ENCODE measurements at regions not wholly inside any gene's neighbourhood (a gene's known extent, or its start where the extent isn't known, plus 50 kb on each side); places are given as distances from the start of the nearest gene placed in this dataset.
"Not testable (repeated sequence)": the region's sequence is repeated elsewhere in the genome, so short reads cannot be mapped to it uniquely, and the experiment has no call there.

- no peak for DNase-seq
Observed at GRCh38 chr14:43369710-43370564, 1137.1 kb downstream of the FSCB start.

DNA sequence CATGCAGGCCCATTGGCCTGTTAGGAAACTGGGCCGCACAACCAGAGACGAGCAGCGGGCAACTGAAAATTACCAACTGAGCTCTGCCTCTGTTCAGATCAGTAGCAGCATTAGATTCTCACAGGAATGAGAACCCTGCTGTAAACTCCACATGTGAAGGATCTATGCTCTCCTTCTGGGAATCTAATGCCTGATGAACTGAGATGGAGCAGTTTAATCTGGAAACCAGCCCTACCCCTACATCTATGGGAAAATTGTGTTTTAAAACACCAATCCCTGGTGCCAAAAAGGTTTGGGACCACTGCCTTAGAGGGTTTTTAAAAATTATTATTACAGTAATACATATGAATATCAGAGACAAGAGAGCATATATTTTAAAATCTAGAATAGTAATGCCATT lies 1144.5 kb downstream of the FSCB start:
- no peak for DNase-seq

GRCh38 chr14:43361751-43362150 lies 1145.3 kb downstream of the FSCB start:
- DNase-seq: no peak

- no peak for DNase-seq
Observed at GRCh38 chr14:43360239-43360638, 1146.8 kb downstream of the FSCB start.

DNA sequence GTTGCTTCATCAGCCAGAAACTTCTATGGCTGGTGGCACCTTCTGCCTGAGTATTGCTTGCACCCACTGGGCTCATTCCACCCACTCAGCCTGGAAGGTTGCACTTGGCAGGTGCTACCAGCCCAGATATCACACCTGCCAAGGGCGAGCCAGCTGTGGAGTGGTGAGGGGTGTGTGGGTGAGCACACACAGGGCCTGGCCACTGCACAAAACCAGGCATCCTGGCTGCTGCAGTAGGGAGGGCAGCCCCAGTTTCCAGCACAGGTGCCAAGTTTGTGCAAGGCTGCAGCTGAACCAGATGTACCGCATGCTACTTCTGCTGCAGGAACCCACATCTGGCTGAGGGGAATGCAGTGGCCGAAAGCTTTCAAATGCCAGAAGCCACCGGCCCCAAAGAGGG lies 1147.8 kb downstream of the FSCB start:
- no peak for DNase-seq

- no peak for DNase-seq
Observed at GRCh38 chr14:43356979-43357545, 1150.0 kb downstream of the FSCB start.

GRCh38 chr14:43356382-43356781 lies 1150.7 kb downstream of the FSCB start:
- no peak for DNase-seq

DNA sequence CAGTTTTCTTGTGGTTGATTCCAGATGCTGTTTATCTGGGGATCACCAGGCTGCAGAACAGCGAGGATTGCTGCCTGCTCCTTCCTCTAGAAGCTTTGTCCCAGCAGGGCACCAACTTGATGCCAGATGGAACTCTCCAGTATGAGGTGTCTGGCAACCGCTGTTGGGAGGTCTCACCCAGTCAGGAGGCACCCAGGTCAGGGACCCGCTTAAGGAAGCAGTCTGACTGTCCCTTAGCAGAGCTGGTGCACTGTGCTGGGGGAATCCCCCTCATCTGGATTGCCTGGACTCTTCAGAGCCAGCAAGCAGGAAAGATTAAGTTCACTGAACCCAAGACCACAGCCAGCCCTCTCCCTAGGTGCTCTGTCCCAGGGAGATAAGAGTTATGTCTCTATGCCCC lies 1165.2 kb downstream of the FSCB start:
- no peak for DNase-seq

DNA sequence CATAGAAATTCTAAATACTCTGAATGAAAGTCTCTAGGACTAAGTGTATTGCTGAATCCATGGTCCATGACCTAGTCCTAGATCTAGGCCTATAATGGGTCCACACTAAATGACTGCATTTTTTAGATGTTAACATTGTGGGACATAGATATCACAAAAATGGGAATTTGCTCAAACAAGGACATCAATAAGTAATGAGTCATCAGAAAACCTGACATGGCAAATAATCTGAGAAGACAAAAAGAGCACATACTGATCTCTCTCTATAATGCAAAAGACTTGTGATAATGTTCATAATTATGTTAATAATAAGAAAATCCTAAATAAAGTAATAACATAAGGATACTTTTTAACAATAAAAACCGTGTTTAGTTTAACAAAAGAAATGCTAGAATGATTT lies 1168.4 kb downstream of the FSCB start:
- DNase-seq: no peak

- no peak for DNase-seq
Observed at GRCh38 chr14:43336351-43336750, 1170.7 kb downstream of the FSCB start.

- DNase-seq: not testable (repeated sequence)
Observed at GRCh38 chr14:43326501-43327407, 1180.3 kb downstream of the FSCB start.

- DNase-seq: no peak
Observed at GRCh38 chr14:43316427-43316826, 1190.7 kb downstream of the FSCB start.

DNA sequence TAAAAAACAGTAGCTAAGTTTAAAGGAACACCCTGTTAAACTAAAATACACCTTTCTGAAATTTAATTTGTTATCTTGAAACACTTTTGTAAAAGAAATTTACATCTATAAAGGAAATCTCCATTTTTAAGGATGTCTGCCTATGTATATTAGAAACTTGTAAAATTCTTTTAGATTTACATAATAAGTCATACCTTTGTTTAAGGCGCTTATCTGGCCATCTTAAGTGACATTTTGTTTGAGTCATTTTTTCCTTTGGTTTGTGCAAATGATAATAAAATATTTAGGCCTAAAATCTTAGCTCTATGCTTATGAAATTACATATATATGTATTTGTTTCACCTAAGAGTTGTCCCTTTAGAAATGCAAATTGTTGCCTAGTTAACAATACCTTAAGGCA lies 1193.4 kb downstream of the FSCB start:
- no peak for DNase-seq

DNA sequence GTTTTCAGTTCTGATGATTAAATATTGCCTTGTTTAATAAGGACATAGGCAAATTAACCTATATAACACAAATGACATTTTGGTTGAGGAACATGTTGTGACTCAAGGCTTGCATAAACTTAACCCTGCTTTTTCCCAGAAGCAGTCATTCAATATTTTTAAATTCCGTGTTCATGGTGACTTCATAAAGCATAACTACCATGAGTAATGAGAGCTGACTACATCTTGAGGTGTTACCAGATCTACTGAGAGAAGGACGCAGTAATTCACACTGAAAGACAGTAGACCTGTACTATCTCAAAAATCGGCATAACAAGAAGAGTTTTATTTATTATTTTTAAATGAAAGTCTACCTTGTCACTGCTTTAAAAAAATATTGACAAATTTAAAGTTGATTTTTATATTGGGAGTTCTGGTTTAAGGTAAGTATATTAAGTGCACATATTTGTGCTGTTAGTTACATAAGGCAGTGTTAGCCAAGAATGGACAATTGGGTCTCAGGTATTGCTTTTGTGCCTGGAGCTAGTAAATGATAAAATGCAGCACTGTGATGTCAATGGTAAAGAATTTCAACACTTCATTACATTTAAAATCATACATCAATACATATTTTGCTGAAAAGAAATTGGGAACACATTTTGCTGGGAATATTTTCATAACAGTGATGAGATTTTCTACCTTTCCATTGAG lies 1198.5 kb downstream of the FSCB start:
- DNase-seq: no peak

DNA sequence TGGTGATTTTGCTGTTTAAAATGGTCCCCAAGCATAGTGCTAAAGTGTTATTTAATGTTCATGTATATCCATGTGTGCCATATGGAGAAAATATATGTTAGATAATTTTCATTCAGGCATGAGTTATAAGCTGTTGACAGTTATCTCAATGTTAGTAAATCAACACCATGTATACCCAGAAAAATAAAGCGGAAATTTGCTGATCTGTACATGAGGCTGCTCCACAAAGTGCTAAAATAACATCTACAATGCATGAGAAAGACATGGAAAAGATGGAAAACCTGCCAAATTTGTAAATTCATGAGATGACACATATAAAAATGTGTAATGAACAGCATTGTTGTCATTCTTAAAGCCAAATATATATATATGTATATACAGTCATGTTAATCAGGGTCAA lies 1199.2 kb downstream of the FSCB start:
- DNase-seq: no peak

DNA sequence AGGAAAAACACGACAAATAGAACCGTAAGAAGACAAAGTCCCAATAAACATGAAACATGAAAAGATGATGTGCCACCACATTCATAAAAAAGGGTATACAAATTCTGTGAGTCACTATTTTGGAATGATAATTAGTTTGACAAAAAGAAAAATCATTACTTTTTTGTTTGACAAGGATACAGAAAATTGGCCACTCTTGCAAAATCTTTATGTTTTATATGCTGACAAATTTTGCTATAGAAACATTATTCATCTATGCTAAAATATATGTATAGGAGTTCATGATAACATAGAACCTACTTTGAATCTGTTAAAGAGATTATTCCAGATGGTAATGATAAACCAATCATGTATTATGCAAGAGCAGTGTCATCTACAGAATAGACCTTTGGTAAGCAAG lies 1201.0 kb downstream of the FSCB start:
- DNase-seq: no peak

GRCh38 chr14:43297794-43298193 lies 1209.3 kb downstream of the FSCB start:
- DNase-seq: no peak

DNA sequence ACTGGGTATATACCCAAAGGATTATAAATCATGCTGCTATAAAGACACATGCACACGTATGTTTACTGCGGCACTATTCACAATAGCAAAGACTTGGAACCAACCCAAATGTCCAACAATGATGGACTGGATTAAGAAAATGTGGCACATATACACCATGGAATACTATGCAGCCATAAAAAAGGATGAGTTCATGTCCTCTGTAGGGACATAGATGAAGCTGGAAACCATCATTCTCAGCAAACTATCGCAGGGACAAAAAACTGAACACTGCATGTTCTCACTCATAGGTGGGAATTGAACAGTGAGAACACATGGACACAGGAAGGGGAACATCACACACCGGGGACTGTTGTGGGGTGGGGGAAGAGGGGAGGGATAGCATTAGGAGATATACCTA lies 1211.0 kb downstream of the FSCB start:
- not testable (repeated sequence) for DNase-seq

DNA sequence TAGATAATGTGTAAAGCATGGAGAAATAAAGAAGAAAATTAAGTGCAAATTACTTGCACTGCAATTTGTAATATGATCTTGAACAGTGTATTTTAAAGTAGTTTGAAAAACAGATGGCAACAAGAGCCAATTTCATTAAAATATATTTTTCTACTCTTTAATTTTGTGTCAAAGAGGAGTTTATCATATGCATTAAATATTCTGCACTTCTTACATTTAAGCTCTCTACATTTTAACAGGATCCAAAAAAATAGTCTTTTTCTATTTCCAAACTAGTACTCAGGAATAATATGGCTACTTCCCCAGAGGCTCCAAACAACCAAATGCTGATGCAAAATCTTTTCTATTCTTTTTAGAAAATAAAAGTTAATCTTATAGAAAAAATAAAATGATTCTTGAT lies 1221.5 kb downstream of the FSCB start:
- DNase-seq: no peak

- DNase-seq: no peak
Observed at GRCh38 chr14:43260056-43260455, 1247.0 kb downstream of the FSCB start.

GRCh38 chr14:43258396-43258795 lies 1248.7 kb downstream of the FSCB start:
- no peak for DNase-seq

- not testable (repeated sequence) for DNase-seq
Observed at GRCh38 chr14:43256996-43257395, 1250.1 kb downstream of the FSCB start.

DNA sequence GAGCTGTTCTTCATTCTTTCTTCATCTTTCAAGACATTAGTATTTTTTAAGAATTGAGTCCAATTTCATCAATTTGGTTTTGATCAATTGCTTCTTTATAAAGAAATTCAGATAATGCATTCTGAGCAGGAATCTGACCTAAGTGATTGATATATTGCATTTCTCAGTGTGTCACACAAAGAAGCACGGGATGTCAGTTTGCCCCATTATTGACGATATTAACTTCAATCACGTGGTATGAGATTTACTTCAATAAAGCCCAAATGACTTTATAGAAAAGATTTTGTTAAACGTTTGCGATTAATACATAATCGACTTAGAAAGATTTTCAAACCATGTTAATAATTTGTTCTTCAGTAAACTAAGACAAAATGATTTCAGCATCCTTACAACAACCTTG lies 1254.2 kb downstream of the FSCB start:
- DNase-seq: no peak

All from stimulated activated CD4-positive, alpha-beta T cell treated with anti-CD3 and anti-CD28 coated beads, Interleukin-4, amount 100 ng/mL, for 4 hours (primary cell).